Tibial nerve (tissue), 3 donors: ENCODE measurements at regions not wholly inside any gene's neighbourhood (a gene's known extent, or its start where the extent isn't known, plus 50 kb on each side); places are given as distances from the start of the nearest gene placed in this dataset.

Experiments used
- CTCF ChIP-seq, 5 experiments: fragments of 200-600 bp in 3 of 5; fragments of 450-650 bp in 2 of 5; sonication (generic) in 3 of 5; IDR thresholded peaks; one replicate each; pipeline ENCODE4 v1.5.1; 2016 to 2019; ENCODE audit warnings: antibody characterized with exemption in 5 of 5, mild to moderate bottlenecking in 3 of 5, moderate library complexity in 2 of 5
- POLR2A ChIP-seq, 2 donors: fragments of 450-650 bp; IDR thresholded peaks; one replicate each; pipeline ENCODE4 v1.6.1; 2017; ENCODE audit warnings: antibody characterized with exemption in 2 of 2, mild to moderate bottlenecking in 2 of 2, moderate library complexity in 2 of 2

- no peak for TF ChIP-seq POLR2A (IDR thresholded peaks at IDR 0.05)
- TF ChIP-seq CTCF (IDR thresholded peaks at IDR 0.05) = no peak
Observed at GRCh38 chr11:15660496-15660895, 545.8 kb downstream of the INSC start.
